Mucosa of rectum (tissue), 2 donors: ENCODE measurements at regions not wholly inside any gene's neighbourhood (a gene's known extent, or its start where the extent isn't known, plus 50 kb on each side); places are given as distances from the start of the nearest gene placed in this dataset.
"Not testable (repeated sequence)": the region's sequence is repeated elsewhere in the genome, so short reads cannot be mapped to it uniquely, and the experiment has no call there.

Source experiments
- H3K27ac ChIP-seq, 2 donors: one replicate each; pipeline ENCODE4 v1.7.0; 2013; ENCODE audit warnings: inconsistent platforms in 2 of 2, low read depth in 2 of 2, low read length in 2 of 2
- H3K27me3 ChIP-seq, 2 donors: one replicate each; pipeline ENCODE4 v1.7.0; 2013; ENCODE audit warnings: low read length in 2 of 2; ENCODE audit not compliant: control insufficient read depth in 2 of 2, insufficient read depth in 2 of 2
- H3K36me3 ChIP-seq, 2 donors: one replicate each; pipeline ENCODE4 v1.7.0; 2013; ENCODE audit warnings: low read length in 2 of 2; ENCODE audit not compliant: control insufficient read depth in 2 of 2, insufficient read depth in 2 of 2
- H3K4me1 ChIP-seq, 2 donors: one replicate each; pipeline ENCODE4 v1.7.0; 2013; ENCODE audit warnings: low read length in 2 of 2, mild to moderate bottlenecking in 1 of 2; ENCODE audit not compliant: control insufficient read depth in 2 of 2, insufficient read depth in 2 of 2
- H3K4me3 ChIP-seq, 2 donors: one replicate each; pipeline ENCODE4 v1.7.0; 2013; ENCODE audit warnings: low read length in 2 of 2
- H3K9ac ChIP-seq, 2 donors: one replicate each; pipeline ENCODE4 v1.7.0; 2013; ENCODE audit warnings: low read length in 2 of 2, low read depth in 1 of 2, mild to moderate bottlenecking in 1 of 2
- H3K9me3 ChIP-seq, 2 donors: one replicate each; pipeline ENCODE4 v1.7.0; 2013; ENCODE audit warnings: low read length in 2 of 2; ENCODE audit not compliant: control insufficient read depth in 2 of 2
- donor health status: healthy.
- donor health status: Normal muscosa, but diverticular disease.

DNA sequence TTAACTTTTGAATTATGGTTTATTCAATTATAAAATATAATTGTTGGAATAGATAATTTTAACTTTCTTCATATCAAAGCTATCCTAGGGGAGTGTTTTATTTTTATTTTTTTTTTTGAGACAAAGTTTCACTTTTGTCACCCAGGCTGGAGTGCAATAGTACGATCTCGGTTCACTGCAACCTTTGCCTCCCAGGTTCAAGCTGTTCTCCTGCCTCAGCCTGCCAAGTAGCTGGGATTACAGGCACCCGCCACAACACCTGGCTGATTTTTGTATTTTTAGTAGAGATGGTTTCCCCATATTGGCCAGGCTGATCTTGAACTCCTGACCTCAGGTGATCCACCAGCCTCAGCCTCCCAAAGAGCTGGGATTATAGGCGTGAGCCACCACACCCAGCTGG, 489.0 kb upstream of the GRIN3A start:
- H3K9me3 ChIP-seq, H3K36me3 ChIP-seq, H3K27me3 ChIP-seq, H3K9ac ChIP-seq, H3K4me1 ChIP-seq, H3K27ac ChIP-seq, H3K4me3 ChIP-seq: not testable (repeated sequence)

DNA sequence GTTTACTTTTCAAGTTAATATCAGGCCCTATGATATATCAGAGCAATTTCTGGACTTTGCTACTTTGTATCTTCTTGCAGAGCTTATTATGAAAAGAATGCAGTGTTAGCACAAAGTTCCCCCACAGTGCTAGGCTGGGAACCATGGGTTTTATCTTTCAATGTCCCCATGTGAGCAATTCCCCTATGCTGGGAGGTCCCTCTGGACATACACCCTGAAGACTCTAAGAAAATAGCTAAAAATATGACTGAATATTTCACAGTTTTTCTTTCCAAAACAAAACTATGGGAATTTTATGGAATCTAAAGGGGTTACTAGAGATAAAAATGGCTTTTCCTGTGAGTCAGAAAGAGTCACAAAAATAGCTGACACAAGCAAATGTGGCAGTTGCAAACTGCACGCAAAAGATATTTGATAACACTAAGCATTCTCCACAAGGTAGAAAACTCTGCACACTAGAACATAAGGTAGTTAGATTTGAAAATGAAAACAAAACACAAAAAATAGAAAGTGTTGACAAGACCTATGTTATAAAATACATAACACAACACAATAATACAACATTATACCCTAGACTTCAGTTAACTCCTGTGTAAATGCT, 487.5 kb upstream of the GRIN3A start:
- Histone ChIP-seq H3K27ac (no peak overlapping the region), H3K27me3 (no peaks in the 10 kb centered on the region), H3K4me1 (no peaks in the 10 kb centered on the region), H3K9me3 (no peaks in the 10 kb centered on the region), H3K36me3 (no peaks in the 10 kb centered on the region), H3K4me3 (no peak overlapping the region), H3K9ac (no peak overlapping the region)

GRCh38 chr9:102223320-102224136, 485.1 kb upstream of the GRIN3A start:
- peak overlapping the region in 1 of 2 donors; percentile 27 for H3K4me3 ChIP-seq

GRCh38 chr9:102209176-102209575, 470.7 kb upstream of the GRIN3A start:
- Histone ChIP-seq H3K9ac (no peak overlapping the region), H3K4me3 (no peak overlapping the region), H3K27me3 (no peaks in the 10 kb centered on the region), H3K27ac (no peak overlapping the region), H3K36me3 (no peaks in the 10 kb centered on the region), H3K9me3 (no peaks in the 10 kb centered on the region), H3K4me1 (no peaks in the 10 kb centered on the region)

More at GRCh38 chr9:102223320-102224136, 485.1 kb upstream of the GRIN3A start:
- H3K36me3 ChIP-seq, H3K9me3 ChIP-seq, H3K27ac ChIP-seq, H3K4me1 ChIP-seq, H3K9ac ChIP-seq, H3K27me3 ChIP-seq: not testable (repeated sequence)

DNA sequence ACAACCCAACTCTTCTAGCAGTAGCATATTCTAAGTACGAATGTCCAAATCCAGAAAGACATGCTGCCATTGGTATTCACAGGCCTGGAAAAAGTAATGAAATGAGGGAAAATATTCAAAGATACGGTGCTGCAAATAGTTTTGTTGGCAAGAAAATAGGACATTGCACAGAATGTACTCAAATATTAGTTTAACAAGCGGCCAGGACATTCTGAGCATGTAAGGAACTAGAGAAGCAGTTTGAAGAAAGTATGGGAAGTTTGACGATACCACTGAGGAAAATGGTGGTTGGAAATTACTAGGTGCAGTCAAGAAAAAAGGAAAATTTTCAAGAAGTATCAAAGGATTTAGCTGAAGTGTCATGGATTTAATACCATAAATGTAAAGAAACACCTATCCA, 468.0 kb upstream of the GRIN3A start:
- no peaks in the 10 kb centered on the region for H3K4me1 ChIP-seq
- H3K27me3 ChIP-seq, result no peaks in the 10 kb centered on the region
- H3K9ac ChIP-seq, result no peak overlapping the region
- H3K4me3 ChIP-seq, result no peak overlapping the region
- no peaks in the 10 kb centered on the region for H3K9me3 ChIP-seq
- no peaks in the 10 kb centered on the region for H3K36me3 ChIP-seq
- no peak overlapping the region for H3K27ac ChIP-seq

- Histone ChIP-seq H3K4me1 (no peaks in the 10 kb centered on the region), H3K9ac (no peak overlapping the region), H3K4me3 (no peak overlapping the region), H3K27ac (no peak overlapping the region), H3K9me3 (no peaks in the 10 kb centered on the region), H3K27me3 (no peaks in the 10 kb centered on the region), H3K36me3 (no peaks in the 10 kb centered on the region)
These were observed 466.8 kb upstream of the GRIN3A start for GRCh38 chr9:102205251-102205650.

DNA sequence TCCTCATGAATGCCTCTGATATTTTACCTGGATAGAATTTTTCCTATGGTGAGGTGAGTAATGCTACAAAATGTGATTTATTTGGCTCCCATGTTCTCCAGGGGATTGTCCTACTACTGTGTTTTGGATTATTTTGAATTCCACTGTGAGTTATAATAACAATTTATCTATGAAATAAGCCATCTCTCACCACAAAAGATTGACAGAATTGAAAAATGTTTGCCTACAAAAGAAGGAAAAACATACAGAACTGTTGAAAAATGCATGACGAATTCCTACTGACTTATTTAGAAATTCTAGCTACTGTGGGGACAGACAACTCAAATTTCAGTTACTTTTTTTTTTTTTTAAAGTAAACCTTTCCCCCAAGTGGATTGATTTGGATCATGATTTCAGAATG, 463.7 kb upstream of the GRIN3A start:
- Histone ChIP-seq H3K27ac (no peak overlapping the region), H3K9me3 (no peaks in the 10 kb centered on the region), H3K4me3 (no peak overlapping the region), H3K4me1 (no peaks in the 10 kb centered on the region), H3K9ac (no peak overlapping the region), H3K36me3 (no peaks in the 10 kb centered on the region), H3K27me3 (no peaks in the 10 kb centered on the region)

- Histone ChIP-seq H3K36me3 (no peaks in the 10 kb centered on the region), H3K9me3 (no peaks in the 10 kb centered on the region), H3K27me3 (no peaks in the 10 kb centered on the region), H3K9ac (no peak overlapping the region), H3K27ac (no peak overlapping the region), H3K4me1 (no peaks in the 10 kb centered on the region), H3K4me3 (no peak overlapping the region)
These were observed 447.5 kb upstream of the GRIN3A start for GRCh38 chr9:102185962-102186361.

- no peak overlapping the region for H3K27ac ChIP-seq
- H3K27me3 ChIP-seq, result no peaks in the 10 kb centered on the region
- no peak overlapping the region for H3K9ac ChIP-seq
- no peaks in the 10 kb centered on the region for H3K4me1 ChIP-seq
- no peak overlapping the region for H3K4me3 ChIP-seq
- H3K36me3 ChIP-seq, result no peaks in the 10 kb centered on the region
- no peaks in the 10 kb centered on the region for H3K9me3 ChIP-seq
These were observed 446.9 kb upstream of the GRIN3A start for GRCh38 chr9:102185371-102185770.

DNA sequence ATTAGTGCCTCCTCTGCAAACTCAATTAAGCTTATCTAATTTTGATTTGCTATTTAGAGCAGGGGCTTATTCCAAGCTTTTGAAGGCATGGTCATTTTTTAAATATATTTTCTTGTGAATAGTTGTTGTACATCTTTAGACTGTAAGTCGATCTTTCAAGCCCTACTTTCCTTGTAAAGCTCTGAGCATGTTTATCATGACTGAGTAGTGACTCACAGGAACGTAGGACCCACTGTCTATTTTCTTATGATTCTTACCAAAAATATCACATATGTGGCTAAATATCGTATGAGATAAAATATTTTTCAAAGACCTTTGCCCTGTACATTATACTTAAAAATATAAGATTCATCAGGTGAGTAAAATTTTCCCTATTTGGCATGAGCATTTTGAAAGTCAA, 440.4 kb upstream of the GRIN3A start:
- no peaks in the 10 kb centered on the region for H3K27me3 ChIP-seq
- H3K27ac ChIP-seq, result no peak overlapping the region
- H3K36me3 ChIP-seq, result no peaks in the 10 kb centered on the region
- peaks cover 0 to 5% of the 10 kb centered on the region in 2 donors for H3K9me3 ChIP-seq
- no peak overlapping the region for H3K4me3 ChIP-seq
- H3K9ac ChIP-seq, result no peak overlapping the region
- no peaks in the 10 kb centered on the region for H3K4me1 ChIP-seq
